HCT116 (cell line): ENCODE measurements at regions not wholly inside any gene's neighbourhood (a gene's known extent, or its start where the extent isn't known, plus 50 kb on each side); places are given as distances from the start of the nearest gene placed in this dataset.

Source experiments
- ATAC-seq: fragments of 200-7000 bp; cut with Tn5 transposase; 2 replicates; pipeline ENCODE4 v1.9.1; 2020; ENCODE audit warnings: mild to moderate bottlenecking, moderate library complexity
- BruUV-seq: library from RNA; stranded (reverse); fragments of 400-500 nt; replicated peaks from 2 replicates; lab custom pipeline; 2021; lab: Mats Ljungman, UMichigan
- CTCF ChIA-PET: fragments of 300-600 bp; sonication (Branson Sonifier 250); formaldehyde crosslinking; loops from one replicate; lab custom pipeline; 2021; ENCODE audit warnings: antibody characterized with exemption; lab: Charles Lee
- POLR2A ChIA-PET: fragments of 300-600, 350-600 bp; sonication (Branson Sonifier 250); formaldehyde crosslinking; loops from one replicate; lab custom pipeline; 2021; ENCODE audit warnings: antibody characterized with exemption; lab: Charles Lee
- RAD21 ChIA-PET, 2 experiments: fragments of 300-600 bp; sonication (Branson Sonifier 250); formaldehyde crosslinking; loops; one replicate each; lab custom pipeline; 2023; ENCODE audit warnings: low total read pairs in 2 of 2; ENCODE audit not compliant: uncharacterized antibody in 2 of 2, unreplicated experiment in 2 of 2, low non-redundant PET in 1 of 2; lab: Charles Lee
- DNase-seq: peaks from one replicate; pipeline ENCODE4 v3.0.0-alpha.2; 2010; ENCODE audit warnings: low read depth, low spot score
- H2AFZ ChIP-seq: fragments of 200-600 bp; shearing (Covaris generic), sonication (generic); 2 replicates; pipeline ENCODE4 v1.6.1; 2017; ENCODE audit warnings: low read depth, mixed run types, mixed read lengths, antibody characterized with exemption, low read length; ENCODE audit not compliant: poor library complexity, severe bottlenecking
- H3K27ac ChIP-seq: 2 replicates; pipeline ENCODE4 v1.5.1; 2012; ENCODE audit warnings: low read depth, low read length
- H3K27me3 ChIP-seq: fragments of 200-600 bp; sonication (generic); 2 replicates; pipeline ENCODE4 v1.6.1; 2016; ENCODE audit warnings: mixed run types, low read length, mixed read lengths; ENCODE audit not compliant: insufficient read depth
- H3K36me3 ChIP-seq, 2 experiments: fragments of 200-500 bp in 1 of 2; fragments of 200-600 bp in 1 of 2; sonication (Bioruptor generic) in 1 of 2; sonication (generic) in 1 of 2; 2 replicates each; pipeline versions ENCODE4 v1.5.1 to v1.6.1; 2014 to 2016; ENCODE audit warnings: low read length in 2 of 2, inconsistent platforms in 1 of 2, mixed read lengths in 1 of 2, mixed run types in 1 of 2; ENCODE audit not compliant: insufficient read depth in 2 of 2, control insufficient read depth in 1 of 2
- H3K4me1 ChIP-seq, 2 experiments: fragments of 200-600 bp in 1 of 2; sonication (generic) in 1 of 2; 2 replicates each; pipeline versions ENCODE4 v1.5.1 to v1.6.1; 2012 to 2017; ENCODE audit warnings: low read length in 2 of 2, inconsistent platforms in 1 of 2, mild to moderate bottlenecking in 1 of 2, mixed read lengths in 1 of 2, mixed run types in 1 of 2, moderate library complexity in 1 of 2; ENCODE audit not compliant: insufficient read depth in 2 of 2, control insufficient read depth in 1 of 2
- H3K4me2 ChIP-seq: fragments of 200-600 bp; sonication (generic); 2 replicates; pipeline ENCODE4 v1.6.1; 2017; ENCODE audit warnings: mixed run types, low read length, mixed read lengths
- H3K4me3 ChIP-seq, 2 experiments: fragments of 200-600 bp in 1 of 2; sonication (generic) in 1 of 2; replicated peaks in 1 of 2; 2 replicates each; pipeline ENCODE4 v1.5.1; 2011 to 2016; ENCODE audit warnings: low read length in 2 of 2, control low read depth in 1 of 2, low read depth in 1 of 2, mild to moderate bottlenecking in 1 of 2, mixed read lengths in 1 of 2, mixed run types in 1 of 2
- H3K79me2 ChIP-seq: fragments of 200-600 bp; sonication (generic); 2 replicates; pipeline ENCODE4 v1.6.1; 2017; ENCODE audit warnings: mild to moderate bottlenecking, mixed run types, low read length, moderate library complexity, mixed read lengths; ENCODE audit not compliant: insufficient read depth
- H3K9ac ChIP-seq: fragments of 200-600 bp; sonication (generic); 2 replicates; pipeline ENCODE4 v1.6.1; 2016; ENCODE audit warnings: low read length, mixed read lengths
- H3K9me2 ChIP-seq: fragments of 200-600 bp; sonication (generic), shearing (Covaris generic); 2 replicates; pipeline ENCODE4 v1.6.1; 2017; ENCODE audit warnings: mixed run types, mild to moderate bottlenecking, moderate library complexity; ENCODE audit not compliant: insufficient read depth
- H3K9me3 ChIP-seq, 2 experiments: fragments of 200-500 bp in 1 of 2; fragments of 200-600 bp in 1 of 2; sonication (Bioruptor generic) in 1 of 2; sonication (generic) in 1 of 2; 2 replicates each; pipeline ENCODE4 v1.6.1; 2014 to 2017; ENCODE audit warnings: low read length in 2 of 2, mixed read lengths in 2 of 2, inconsistent platforms in 1 of 2, low read depth in 1 of 2, mild to moderate bottlenecking in 1 of 2, mixed run types in 1 of 2, moderate library complexity in 1 of 2; ENCODE audit not compliant: control insufficient read depth in 1 of 2, insufficient read depth in 1 of 2
- H4K20me1 ChIP-seq: fragments of 200-600 bp; sonication (generic), shearing (Covaris generic); 2 replicates; pipeline ENCODE4 v1.6.1; 2017; ENCODE audit warnings: mixed run types, mild to moderate bottlenecking, moderate library complexity; ENCODE audit not compliant: insufficient read depth
- ATF3 ChIP-seq: IDR thresholded peaks from 2 replicates; pipeline ENCODE4 v1.6.1; 2012
- CBX3 ChIP-seq: IDR thresholded peaks from 2 replicates; pipeline ENCODE4 v1.6.1; 2012; ENCODE audit warnings: low read depth
- CEBPB ChIP-seq: IDR thresholded peaks from 2 replicates; pipeline ENCODE4 v1.6.1; 2012; ENCODE audit warnings: low read depth
- CTCF ChIP-seq, 3 experiments: fragments of 200-600 bp in 1 of 3; sonication (generic) in 1 of 3; IDR thresholded peaks in 2 of 3; conservative IDR thresholded peaks in 1 of 3; 2 replicates each; pipeline ENCODE4 v1.5.1; 2012 to 2017; ENCODE audit warnings: low read depth in 2 of 3, low read length in 2 of 3, antibody characterized with exemption in 1 of 3, borderline replicate concordance in 1 of 3, control low read depth in 1 of 3, mild to moderate bottlenecking in 1 of 3, mixed read lengths in 1 of 3, mixed run types in 1 of 3, moderate library complexity in 1 of 3; ENCODE audit not compliant: insufficient read depth in 1 of 3
- ELF1 ChIP-seq: IDR thresholded peaks from 2 replicates; pipeline ENCODE4 v1.6.1; 2012; ENCODE audit warnings: low read depth, borderline replicate concordance
- FOSL1 ChIP-seq: IDR thresholded peaks from 2 replicates; pipeline ENCODE4 v1.6.1; 2012; ENCODE audit warnings: low read depth
- JUND ChIP-seq: IDR thresholded peaks from 2 replicates; pipeline ENCODE4 v1.6.1; 2012
- POLR2A ChIP-seq: IDR thresholded peaks from 2 replicates; pipeline ENCODE4 v1.7.0; 2011; ENCODE audit warnings: borderline replicate concordance; ENCODE audit not compliant: insufficient read depth, insufficient read length; ENCODE audit errors: extremely low read depth
- POLR2AphosphoS5 ChIP-seq: IDR thresholded peaks from 2 replicates; pipeline ENCODE4 v1.6.1; 2011; ENCODE audit warnings: mild to moderate bottlenecking, low read depth, low read length, moderate library complexity
- RAD21 ChIP-seq: IDR thresholded peaks from 2 replicates; pipeline ENCODE4 v1.6.1; 2012; ENCODE audit warnings: low read depth, mild to moderate bottlenecking
- SRF ChIP-seq: IDR thresholded peaks from 2 replicates; pipeline ENCODE4 v1.6.1; 2012; ENCODE audit warnings: low read depth
- ZFX ChIP-seq: fragments of 450-650 bp; IDR thresholded peaks from 2 replicates; pipeline ENCODE4 v1.6.1; 2017
- intact Hi-C: fragments of 100-400 bp; cut with micrococcal nuclease; formaldehyde crosslinking; loops from 2 replicates; pipeline ENCODE4 v1.10.0; 2022

DNA sequence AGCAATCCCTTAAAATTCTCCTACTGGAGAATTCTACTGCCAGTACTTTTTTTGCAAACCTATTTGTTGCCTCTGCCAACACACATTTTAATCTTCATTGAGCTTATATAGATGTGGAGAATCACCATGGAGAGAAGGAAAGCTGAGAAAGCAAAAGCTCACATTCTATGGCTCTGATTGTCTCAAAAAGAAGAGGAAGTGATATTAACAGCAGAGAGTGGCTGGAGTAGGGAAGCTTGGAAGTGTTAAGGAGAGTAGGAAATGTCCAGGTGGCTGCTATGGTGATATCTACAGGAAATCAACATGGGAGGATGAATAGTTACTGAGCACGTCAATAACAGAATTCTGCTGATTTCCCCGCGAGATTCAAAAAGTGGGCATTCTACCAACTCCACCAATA lies 78.8 kb upstream of the TDRD3 start:
- no peaks in the 10 kb centered on the region for H3K36me3 ChIP-seq
- no peak overlapping the region for H2AFZ ChIP-seq
- H3K9me3 ChIP-seq: no peaks in the 10 kb centered on the region
- H3K79me2 ChIP-seq: no peaks in the 10 kb centered on the region
- POLR2A ChIA-PET: no interaction called here
- DNase-seq: no peak
- H3K27me3 ChIP-seq: peaks cover 9% of the 10 kb centered on the region
- H3K4me1 ChIP-seq: no peaks in the 10 kb centered on the region
- CTCF ChIA-PET: no interaction called here
- H4K20me1 ChIP-seq: no peaks in the 10 kb centered on the region
- H3K9ac ChIP-seq: no peak overlapping the region
- intact Hi-C loops: no loop called here
- BruUV-seq: no TSS peak
- H3K4me2 ChIP-seq: no peak overlapping the region
- H3K9me2 ChIP-seq: no peaks in the 10 kb centered on the region
- no peak overlapping the region for H3K27ac ChIP-seq
- RAD21 ChIA-PET: no interaction called here
- no peak for ATAC-seq
- H3K4me3 ChIP-seq: no peak overlapping the region
- TF ChIP-seq CBX3 (no peak), ATF3 (no peak), ZFX (no peak), RAD21 (no peak), POLR2AphosphoS5 (no peak), JUND (no peak), CTCF (IDR thresholded peaks at IDR 0.05 in 2 of 3, conservative IDR thresholded peaks at IDR 0.05 in 1 of 3; ENCODE audit: borderline replicate concordance in 1 of 3, insufficient read depth in 1 of 3, low read depth in 2 of 3, low read length in 2 of 3) (no peak), SRF (no peak), CEBPB (no peak), ELF1 (no peak), POLR2A (no peak), FOSL1 (no peak)
